Mesendoderm (in vitro differentiated cells): ENCODE measurements at regions not wholly inside any gene's neighbourhood (a gene's known extent, or its start where the extent isn't known, plus 50 kb on each side); places are given as distances from the start of the nearest gene placed in this dataset.
A peak's percentile ranks its signal among the peaks of the same experiment; 100 is the strongest.

Source experiments
- DNase-seq: peaks from one replicate; pipeline ENCODE4 v3.0.0; 2013
- H2AK5ac ChIP-seq: 2 replicates; pipeline ENCODE4 v1.6.1; 2013; ENCODE audit warnings: low read length, inconsistent platforms
- H2BK120ac ChIP-seq: 2 replicates; pipeline ENCODE4 v1.6.1; 2013; ENCODE audit warnings: low read depth, mild to moderate bottlenecking, low read length, moderate library complexity, mixed read lengths
- H2BK15ac ChIP-seq: replicated peaks from 2 replicates; pipeline ENCODE4 v1.6.1; 2013; ENCODE audit warnings: low read depth, mild to moderate bottlenecking, moderate library complexity
- H2BK5ac ChIP-seq: 2 replicates; pipeline ENCODE4 v1.6.1; 2013; ENCODE audit warnings: low read length, inconsistent platforms
- H3K18ac ChIP-seq: 2 replicates; pipeline ENCODE4 v1.6.1; 2013; ENCODE audit warnings: mild to moderate bottlenecking, low read length, mixed read lengths
- H3K23ac ChIP-seq: one replicate; pipeline ENCODE4 v1.6.1; 2013; ENCODE audit warnings: low read length
- H3K27ac ChIP-seq: 2 replicates; pipeline ENCODE4 v1.5.1; 2013; ENCODE audit warnings: low read depth, mild to moderate bottlenecking, inconsistent platforms, low read length, moderate library complexity
- H3K27me3 ChIP-seq: 2 replicates; pipeline ENCODE4 v1.6.1; 2013; ENCODE audit warnings: low read length, control low read depth, mild to moderate bottlenecking, inconsistent platforms; ENCODE audit not compliant: insufficient read depth, poor library complexity
- H3K36me3 ChIP-seq: 2 replicates; pipeline ENCODE4 v1.6.1; 2013; ENCODE audit warnings: low read length, inconsistent platforms; ENCODE audit not compliant: control insufficient read depth, insufficient read depth
- H3K4ac ChIP-seq: one replicate; pipeline ENCODE4 v1.6.1; 2013; ENCODE audit warnings: low read depth, mild to moderate bottlenecking, low read length, moderate library complexity
- H3K4me1 ChIP-seq: 2 replicates; pipeline ENCODE4 v1.6.1; 2013; ENCODE audit warnings: low read depth, low read length, inconsistent platforms; ENCODE audit not compliant: control insufficient read depth
- H3K4me2 ChIP-seq: 2 replicates; pipeline ENCODE4 v1.6.1; 2013; ENCODE audit warnings: low read length
- H3K4me3 ChIP-seq: 2 replicates; pipeline ENCODE4 v1.5.1; 2013; ENCODE audit warnings: mild to moderate bottlenecking, low read length
- H3K56ac ChIP-seq: one replicate; pipeline ENCODE4 v1.6.1; 2013; ENCODE audit warnings: low read length
- H3K79me1 ChIP-seq: 2 replicates; pipeline ENCODE4 v1.6.1; 2013; ENCODE audit warnings: low read length, inconsistent platforms
- H3K79me2 ChIP-seq: 2 replicates; pipeline ENCODE4 v1.6.1; 2013; ENCODE audit warnings: mild to moderate bottlenecking, low read length; ENCODE audit not compliant: control insufficient read depth, insufficient read depth
- H3K9ac ChIP-seq: 2 replicates; pipeline ENCODE4 v1.6.1; 2013; ENCODE audit warnings: low read length, inconsistent platforms
- H4K5ac ChIP-seq: one replicate; pipeline ENCODE4 v1.6.1; 2013; ENCODE audit warnings: low read length
- H4K8ac ChIP-seq: one replicate; pipeline ENCODE4 v1.6.1; 2013; ENCODE audit warnings: low read depth, mild to moderate bottlenecking, control low read depth, low read length, moderate library complexity
- WGBS: extraction: QIAGEN DNeasy Blood & Tissue Kit; methylation state at CpG from one replicate; pipeline ENCODE4 v1.1.7; 2013; ENCODE audit warnings: low lambda C conversion rate, missing lambda C conversion rate; ENCODE audit not compliant: insufficient coverage; ENCODE audit errors: extremely low coverage; 5-methylcytosine and 5-hydroxymethylcytosine counted together

GRCh38 chr18:43572163-43572562 is 294.9 kb upstream of the SYT4 start:
- no peak overlapping the region for H3K4me3 ChIP-seq
- no peak overlapping the region for H2BK15ac ChIP-seq
- no peak overlapping the region for H2BK120ac ChIP-seq
- no peak overlapping the region for H3K23ac ChIP-seq
- H2AK5ac ChIP-seq = no peak overlapping the region
- no CpG with 5 or more reads among the region's 2 CpGs for WGBS
- no peaks in the 10 kb centered on the region for H3K79me1 ChIP-seq
- no peak overlapping the region for H3K4ac ChIP-seq
- H2BK5ac ChIP-seq = no peak overlapping the region
- no peak overlapping the region for H4K5ac ChIP-seq
- DNase-seq = no peak
- H3K4me1 ChIP-seq = no peaks in the 10 kb centered on the region
- no peak overlapping the region for H3K27ac ChIP-seq
- H3K9ac ChIP-seq = no peak overlapping the region
- H3K4me2 ChIP-seq = no peak overlapping the region
- no peaks in the 10 kb centered on the region for H3K27me3 ChIP-seq
- no peak overlapping the region for H3K18ac ChIP-seq
- H4K8ac ChIP-seq = no peak overlapping the region
- no peaks in the 10 kb centered on the region for H3K36me3 ChIP-seq
- no peaks in the 10 kb centered on the region for H3K79me2 ChIP-seq
- no peak overlapping the region for H3K56ac ChIP-seq

GRCh38 chr18:43574974-43575373 is 297.7 kb upstream of the SYT4 start:
- Histone ChIP-seq H3K4ac (no peak overlapping the region), H3K23ac (no peak overlapping the region), H3K56ac (no peak overlapping the region), H2BK15ac (no peak overlapping the region), H3K27ac (no peak overlapping the region), H3K9ac (no peak overlapping the region), H3K79me2 (no peaks in the 10 kb centered on the region), H2BK5ac (no peak overlapping the region), H3K4me1 (no peaks in the 10 kb centered on the region), H4K5ac (no peak overlapping the region), H3K27me3 (no peaks in the 10 kb centered on the region), H3K36me3 (no peaks in the 10 kb centered on the region), H3K79me1 (no peaks in the 10 kb centered on the region), H3K18ac (no peak overlapping the region), H3K4me2 (no peak overlapping the region), H2AK5ac (no peak overlapping the region), H3K4me3 (no peak overlapping the region), H2BK120ac (no peak overlapping the region), H4K8ac (no peak overlapping the region)
- no CpG with 5 or more reads among the region's 3 CpGs for WGBS
- no peak for DNase-seq

- no peak overlapping the region for H2BK5ac ChIP-seq
- no CpG with 5 or more reads among the region's 1 CpG for WGBS
These were observed 300.9 kb upstream of the SYT4 start for GRCh38 chr18:43578211-43578610.

GRCh38 chr18:43578706-43579105 is 301.4 kb upstream of the SYT4 start:
- no peak overlapping the region for H3K27ac ChIP-seq
- no peak overlapping the region for H3K23ac ChIP-seq
- peak; percentile 24 for DNase-seq
- no peaks in the 10 kb centered on the region for H3K79me1 ChIP-seq
- H3K4ac ChIP-seq = no peak overlapping the region
- no peak overlapping the region for H3K4me2 ChIP-seq
- no peak overlapping the region for H4K8ac ChIP-seq
- no peak overlapping the region for H3K9ac ChIP-seq
- H2BK5ac ChIP-seq = no peak overlapping the region
- H3K18ac ChIP-seq = no peak overlapping the region
- no peak overlapping the region for H2BK120ac ChIP-seq
- no peak overlapping the region for H3K4me3 ChIP-seq
- no peak overlapping the region for H2BK15ac ChIP-seq
- H4K5ac ChIP-seq = no peak overlapping the region
- H2AK5ac ChIP-seq = no peak overlapping the region
- no peaks in the 10 kb centered on the region for H3K4me1 ChIP-seq
- no peaks in the 10 kb centered on the region for H3K79me2 ChIP-seq
- no peak overlapping the region for H3K56ac ChIP-seq
- no peaks in the 10 kb centered on the region for H3K36me3 ChIP-seq
- H3K27me3 ChIP-seq = no peaks in the 10 kb centered on the region
- no CpG with 5 or more reads among the region's 4 CpGs for whole genome bisulfite sequencing

More at GRCh38 chr18:43578211-43578610, 300.9 kb upstream of the SYT4 start:
- H3K27ac ChIP-seq = no peak overlapping the region
- no peaks in the 10 kb centered on the region for H3K36me3 ChIP-seq
- H3K27me3 ChIP-seq = no peaks in the 10 kb centered on the region
- H3K79me1 ChIP-seq = no peaks in the 10 kb centered on the region
- H2BK15ac ChIP-seq = no peak overlapping the region
- H3K4me2 ChIP-seq = no peak overlapping the region
- H2AK5ac ChIP-seq = no peak overlapping the region
- no peak overlapping the region for H4K5ac ChIP-seq
- no peaks in the 10 kb centered on the region for H3K4me1 ChIP-seq
- no peaks in the 10 kb centered on the region for H3K79me2 ChIP-seq
- no peak overlapping the region for H2BK120ac ChIP-seq
- H4K8ac ChIP-seq = no peak overlapping the region
- DNase-seq = no peak
- H3K4ac ChIP-seq = no peak overlapping the region
- H3K56ac ChIP-seq = no peak overlapping the region
- no peak overlapping the region for H3K9ac ChIP-seq
- H3K4me3 ChIP-seq = no peak overlapping the region
- no peak overlapping the region for H3K18ac ChIP-seq
- no peak overlapping the region for H3K23ac ChIP-seq

- Histone ChIP-seq H3K4me1 (no peaks in the 10 kb centered on the region), H3K4me2 (no peak overlapping the region), H3K36me3 (no peaks in the 10 kb centered on the region), H3K23ac (no peak overlapping the region), H3K79me1 (no peaks in the 10 kb centered on the region), H2BK5ac (no peak overlapping the region), H3K27me3 (no peaks in the 10 kb centered on the region), H4K5ac (no peak overlapping the region), H3K4ac (no peak overlapping the region), H3K27ac (no peak overlapping the region), H3K9ac (no peak overlapping the region), H3K56ac (no peak overlapping the region), H4K8ac (peak overlapping the region; percentile 76), H3K79me2 (no peaks in the 10 kb centered on the region), H2BK15ac (no peak overlapping the region), H3K18ac (no peak overlapping the region), H2BK120ac (no peak overlapping the region), H3K4me3 (no peak overlapping the region), H2AK5ac (no peak overlapping the region)
- no peak for DNase-seq
- no CpG with 5 or more reads among the region's 2 CpGs for WGBS
These were observed 304.7 kb upstream of the SYT4 start for GRCh38 chr18:43581936-43582519.

GRCh38 chr18:43587538-43588153 is 310.4 kb upstream of the SYT4 start:
- H2AK5ac ChIP-seq = no peak overlapping the region
- no CpG with 5 or more reads among the region's 1 CpG for WGBS
- no peak overlapping the region for H4K8ac ChIP-seq
- H3K79me1 ChIP-seq = no peaks in the 10 kb centered on the region
- DNase-seq = peak; percentile 47
- no peak overlapping the region for H3K9ac ChIP-seq
- H3K23ac ChIP-seq = no peak overlapping the region
- no peak overlapping the region for H2BK15ac ChIP-seq
- no peak overlapping the region for H3K4ac ChIP-seq
- no peaks in the 10 kb centered on the region for H3K4me1 ChIP-seq
- H3K56ac ChIP-seq = no peak overlapping the region
- H3K18ac ChIP-seq = no peak overlapping the region
- no peak overlapping the region for H3K4me3 ChIP-seq
- no peak overlapping the region for H2BK5ac ChIP-seq
- H3K27ac ChIP-seq = no peak overlapping the region
- no peak overlapping the region for H3K4me2 ChIP-seq
- no peak overlapping the region for H4K5ac ChIP-seq
- no peaks in the 10 kb centered on the region for H3K27me3 ChIP-seq
- no peak overlapping the region for H2BK120ac ChIP-seq
- H3K36me3 ChIP-seq = no peaks in the 10 kb centered on the region
- H3K79me2 ChIP-seq = no peaks in the 10 kb centered on the region
